ENCODE measurements at regions not wholly inside any gene's neighbourhood (a gene's known extent, or its start where the extent isn't known, plus 50 kb on each side); places are given as distances from the start of the nearest gene placed in this dataset.
A peak's percentile ranks its signal among the peaks of the same experiment; 100 is the strongest.

GRCh38 chr3:132907293-132907692 is 130.9 kb upstream of the TMEM108 start:
- no peak for DNase-seq (ENCODE audit: low read depth in 4 of 4, low spot score in 3 of 4)

GRCh38 chr3:132900481-132900880 is 137.7 kb upstream of the TMEM108 start:
- no peak for DNase-seq (ENCODE audit: low read depth in 4 of 4, low spot score in 3 of 4)

GRCh38 chr3:132898141-132898540 is 140.1 kb upstream of the TMEM108 start:
- DNase-seq (ENCODE audit: low read depth in 4 of 4, low spot score in 3 of 4): no peak

- no peak for DNase-seq (ENCODE audit: low read depth in 4 of 4, low spot score in 3 of 4)
Observed at GRCh38 chr3:132892956-132893355, 145.2 kb upstream of the TMEM108 start.

- no peak for DNase-seq (ENCODE audit: low read depth in 4 of 4, low spot score in 3 of 4)
Observed at GRCh38 chr3:132881756-132882409, 156.3 kb upstream of the TMEM108 start.

- DNase-seq (ENCODE audit: low read depth in 4 of 4, low spot score in 3 of 4): no peak
Observed at GRCh38 chr3:132880986-132881385, 157.2 kb upstream of the TMEM108 start.

GRCh38 chr3:132879656-132880055 is 157.4 kb upstream of the NPHP3 start:
- peak in 1 of 4 donors; percentile 2 for DNase-seq (ENCODE audit: low read depth in 4 of 4, low spot score in 3 of 4)

GRCh38 chr3:132874701-132875100 is 152.5 kb upstream of the NPHP3 start:
- no peak for DNase-seq (ENCODE audit: low read depth in 4 of 4, low spot score in 3 of 4)

GRCh38 chr3:132872711-132873110 is 150.5 kb upstream of the NPHP3 start:
- DNase-seq (ENCODE audit: low read depth in 4 of 4, low spot score in 3 of 4): no peak

- DNase-seq (ENCODE audit: low read depth in 4 of 4, low spot score in 3 of 4): no peak
Observed at GRCh38 chr3:132871956-132872355, 149.7 kb upstream of the NPHP3 start.

GRCh38 chr3:132870541-132870940 is 148.3 kb upstream of the NPHP3 start:
- no peak for DNase-seq (ENCODE audit: low read depth in 4 of 4, low spot score in 3 of 4)

GRCh38 chr3:132867956-132868355 is 145.7 kb upstream of the NPHP3 start:
- no peak for DNase-seq (ENCODE audit: low read depth in 4 of 4, low spot score in 3 of 4)

- no peak for DNase-seq (ENCODE audit: low read depth in 4 of 4, low spot score in 3 of 4)
Observed at GRCh38 chr3:132867526-132867925, 145.3 kb upstream of the NPHP3 start.

GRCh38 chr3:132857317-132857716 is 135.1 kb upstream of the NPHP3 start:
- no peak for DNase-seq (ENCODE audit: low read depth in 4 of 4, low spot score in 3 of 4)

GRCh38 chr3:132854856-132855535 is 132.8 kb upstream of the NPHP3 start:
- no peak for DNase-seq (ENCODE audit: low read depth in 4 of 4, low spot score in 3 of 4)

GRCh38 chr3:132847849-132848625 is 125.8 kb upstream of the NPHP3 start:
- no peak for DNase-seq (ENCODE audit: low read depth in 4 of 4, low spot score in 3 of 4)

- no peak for DNase-seq (ENCODE audit: low read depth in 4 of 4, low spot score in 3 of 4)
Observed at GRCh38 chr3:132843851-132844553, 121.8 kb upstream of the NPHP3 start.

GRCh38 chr3:132843349-132843748 is 121.1 kb upstream of the NPHP3 start:
- no peak for DNase-seq (ENCODE audit: low read depth in 4 of 4, low spot score in 3 of 4)

- no peak for DNase-seq (ENCODE audit: low read depth in 4 of 4, low spot score in 3 of 4)
Observed at GRCh38 chr3:132841621-132842020, 119.4 kb upstream of the NPHP3 start.

- no peak for DNase-seq (ENCODE audit: low read depth in 4 of 4, low spot score in 3 of 4)
Observed at GRCh38 chr3:132840201-132840700, 118.0 kb upstream of the NPHP3 start.

GRCh38 chr3:132838477-132838876 is 116.3 kb upstream of the NPHP3 start:
- DNase-seq (ENCODE audit: low read depth in 4 of 4, low spot score in 3 of 4): no peak
